Panc1 (cell line): ENCODE measurements at regions not wholly inside any gene's neighbourhood (a gene's known extent, or its start where the extent isn't known, plus 50 kb on each side); places are given as distances from the start of the nearest gene placed in this dataset.

ENCODE experiments used
- CTCF ChIP-seq: fragments of 450-650 bp; IDR thresholded peaks from 2 replicates; pipeline ENCODE4 v1.5.1; 2017; ENCODE audit warnings: mild to moderate bottlenecking
- POLR2AphosphoS5 ChIP-seq: IDR thresholded peaks from 2 replicates; pipeline ENCODE4 v1.6.1; 2012; ENCODE audit warnings: mild to moderate bottlenecking, low read depth, low read length, moderate library complexity
- REST ChIP-seq, 2 experiments: IDR thresholded peaks; 2 replicates each; pipeline ENCODE4 v1.6.1; 2011 to 2012; ENCODE audit warnings: low read depth in 2 of 2, control low read depth in 1 of 2, low read length in 1 of 2, mild to moderate bottlenecking in 1 of 2, moderate library complexity in 1 of 2; ENCODE audit not compliant: insufficient read depth in 1 of 2
- SIN3A ChIP-seq: IDR thresholded peaks from 2 replicates; pipeline ENCODE4 v1.6.1; 2012; ENCODE audit warnings: low read depth, mild to moderate bottlenecking, low read length, moderate library complexity, borderline replicate concordance; ENCODE audit not compliant: insufficient read depth

GRCh38 chr1:239061770-239062169, 324.6 kb upstream of the CHRM3 start:
- no peak for TF ChIP-seq POLR2AphosphoS5
- no peak for TF ChIP-seq CTCF
- TF ChIP-seq REST (IDR thresholded peaks at IDR 0.05; ENCODE audit: insufficient read depth in 1 of 2, low read depth in 2 of 2, low read length in 1 of 2) = no peak
- no peak for TF ChIP-seq SIN3A
